K562 (cell line): ENCODE measurements at regions not wholly inside any gene's neighbourhood (a gene's known extent, or its start where the extent isn't known, plus 50 kb on each side); places are given as distances from the start of the nearest gene placed in this dataset.

Experiments used
- ATAC-seq: fragments of 200-7000 bp; cut with Tn5 transposase; 3 replicates; pipeline ENCODE4 v1.9.1; 2020; ENCODE audit warnings: moderate library complexity
- BruUV-seq: library from RNA; stranded (reverse); fragments of 400-500 nt; replicated peaks from 2 replicates; lab custom pipeline; 2021; lab: Mats Ljungman, UMichigan
- CTCF ChIA-PET: fragments of 300-600 bp; formaldehyde crosslinking; extraction: SDS; loops from one replicate; lab custom pipeline; 2021; ENCODE audit warnings: low intra/inter-chr PET ratio; lab: Yijun Ruan, JAX
- POLR2A ChIA-PET: fragments of 300-600, 350-650 bp; sonication (Branson Sonifier 250); formaldehyde crosslinking; extraction: SDS; loops from one replicate; lab custom pipeline; 2021; ENCODE audit warnings: antibody characterized with exemption, inconsistent platforms; lab: Yijun Ruan, JAX
- DNase-seq, 4 experiments: peaks; one replicate each; pipeline versions ENCODE4 v3.0.0 to v3.0.0-alpha.2; 2011 to 2018; ENCODE audit warnings: low spot score in 3 of 4, mixed read lengths in 3 of 4; ENCODE audit errors: extremely low read depth in 1 of 4
- FAIRE-seq: peaks from 2 replicates; lab custom pipeline; 2011; peaks lifted over from hg19 to GRCh38; lab: Jason Lieb, UNC
- H2AFZ ChIP-seq: 2 replicates; pipeline ENCODE4 v1.6.0; 2011; ENCODE audit warnings: low read depth, low read length, control low read depth, inconsistent platforms
- H3K27ac ChIP-seq: fragments of 200-600 bp; 3 replicates; pipeline ENCODE4 v1.8.0; 2011; ENCODE audit warnings: low read depth, mild to moderate bottlenecking, control low read depth, inconsistent platforms, low read length, moderate library complexity, mixed read lengths; ENCODE audit errors: extremely low read depth
- H3K27me3 ChIP-seq, 2 experiments: fragments of 300-600 bp in 1 of 2; 2 replicates in 1 of 2; 3 replicates in 1 of 2; pipeline versions ENCODE4 v1.6.0 to v1.8.0; 2011; ENCODE audit warnings: inconsistent platforms in 2 of 2, low read length in 2 of 2, mild to moderate bottlenecking in 1 of 2, mixed read lengths in 1 of 2, moderate library complexity in 1 of 2; ENCODE audit not compliant: control insufficient read depth in 2 of 2, insufficient read depth in 2 of 2
- H3K36me3 ChIP-seq: fragments of 300-600 bp; 3 replicates; pipeline ENCODE4 v1.8.0; 2011; ENCODE audit warnings: mild to moderate bottlenecking, low read length, inconsistent platforms; ENCODE audit not compliant: control insufficient read depth, insufficient read depth
- H3K4me1 ChIP-seq, 2 experiments: fragments of 200-600 bp in 1 of 2; replicated peaks in 1 of 2; 2 replicates in 1 of 2; 3 replicates in 1 of 2; pipeline versions ENCODE4 v1.5.1 to v1.8.0; 2011; ENCODE audit warnings: inconsistent platforms in 2 of 2, low read length in 2 of 2, mild to moderate bottlenecking in 1 of 2, mixed read lengths in 1 of 2, moderate library complexity in 1 of 2; ENCODE audit not compliant: control insufficient read depth in 2 of 2, insufficient read depth in 2 of 2
- H3K4me2 ChIP-seq: 2 replicates; pipeline ENCODE4 v1.6.1; 2011; ENCODE audit warnings: low read length, control low read depth, inconsistent platforms, mixed read lengths; ENCODE audit not compliant: insufficient read depth
- H3K4me3 ChIP-seq: fragments of 200-600 bp; sonication (generic), shearing (Covaris generic); 2 replicates; pipeline ENCODE4 v1.5.1; 2016; ENCODE audit warnings: control low read depth, inconsistent platforms
- H3K79me2 ChIP-seq: fragments of 200-600 bp; 3 replicates; pipeline ENCODE4 v1.8.0; 2011; ENCODE audit warnings: low read length, inconsistent platforms; ENCODE audit not compliant: control insufficient read depth, insufficient read depth
- H3K9ac ChIP-seq, 2 experiments: 2 replicates each; pipeline versions ENCODE4 v1.6.0 to v1.6.1; 2011; ENCODE audit warnings: low read depth in 2 of 2, low read length in 2 of 2, control low read depth in 1 of 2, inconsistent platforms in 1 of 2, mild to moderate bottlenecking in 1 of 2, mixed read lengths in 1 of 2; ENCODE audit not compliant: insufficient read depth in 1 of 2
- H3K9me1 ChIP-seq: one replicate; pipeline ENCODE4 v1.6.0; 2011; ENCODE audit warnings: inconsistent platforms, mild to moderate bottlenecking, low read length, moderate library complexity; ENCODE audit not compliant: control insufficient read depth, insufficient read depth
- H3K9me3 ChIP-seq: replicated peaks from 2 replicates; pipeline ENCODE4 v1.5.1; 2011; ENCODE audit warnings: low read depth, low read length, inconsistent platforms; ENCODE audit not compliant: control insufficient read depth, insufficient read depth
- H4K20me1 ChIP-seq: replicated peaks from 2 replicates; pipeline ENCODE4 v1.6.1; 2011; ENCODE audit warnings: low read length, inconsistent platforms, mixed read lengths; ENCODE audit not compliant: control insufficient read depth, insufficient read depth
- BDP1 ChIP-seq: IDR thresholded peaks from 3 replicates; pipeline ENCODE4 v1.6.1; 2011; ENCODE audit not compliant: insufficient read length, insufficient read depth
- CBFB ChIP-seq: sonication (generic); formaldehyde crosslinking; IDR thresholded peaks from 2 replicates; pipeline ENCODE4 v1.4.0; 2020; ENCODE audit warnings: mild to moderate bottlenecking, missing genetic modification reagents
- GTF2E2 ChIP-seq: fragments of 200-800 bp; sonication (Bioruptor generic); IDR thresholded peaks from 2 replicates; pipeline ENCODE4 v1.6.1; 2016; ENCODE audit warnings: missing genetic modification characterization, missing compliant biosample characterization
- HLTF ChIP-seq: fragments of 450-650 bp; IDR thresholded peaks from 2 replicates; pipeline ENCODE4 v1.6.1; 2016
- KLF10 ChIP-seq: fragments of 250-450 bp; sonication (Bioruptor Pico); IDR thresholded peaks from 2 replicates; pipeline ENCODE4 v1.6.1; 2021; ENCODE audit warnings: matching md5 sums
- RAD51 ChIP-seq: fragments of 450-650 bp; IDR thresholded peaks from 2 replicates; pipeline ENCODE4 v1.7.1; 2016; ENCODE audit warnings: low read depth, mild to moderate bottlenecking, borderline replicate concordance
- SMAD3 ChIP-seq: fragments of 450-650 bp; formaldehyde crosslinking; conservative IDR thresholded peaks from 2 replicates; pipeline ENCODE4 v1.4.0; 2020; ENCODE audit warnings: mild to moderate bottlenecking
- SMARCB1 ChIP-seq: IDR thresholded peaks from 2 replicates; pipeline ENCODE4 v1.6.1; 2011; ENCODE audit warnings: improper control_type of control experiment, low read depth; ENCODE audit not compliant: insufficient read length
- SRSF1 ChIP-seq: fragments of 200-400 bp; formaldehyde crosslinking; IDR thresholded peaks from 2 replicates; pipeline ENCODE4 v1.6.1; 2017; ENCODE audit warnings: mild to moderate bottlenecking, low read depth, low read length, moderate library complexity
- ZNF121 ChIP-seq: sonication (generic); formaldehyde crosslinking; conservative IDR thresholded peaks from 2 replicates; pipeline ENCODE4 v1.8.0; 2022; ENCODE audit warnings: missing genetic modification reagents
- WGBS: fragments of 100-300 bp; shearing (Covaris generic); methylation state at CpG from one replicate; pipeline ENCODE4 v1.1.6; 2016; ENCODE audit warnings: low coverage, mixed read lengths; ENCODE audit not compliant: insufficient coverage; ENCODE audit errors: missing lambda C conversion rate; 5-methylcytosine and 5-hydroxymethylcytosine counted together
- in situ Hi-C: fragments of 300-500 bp; cut with MboI; formaldehyde crosslinking; loops from 4 replicates; pipeline ENCODE4 v1.15.0; 2018; ENCODE audit warnings: inconsistent platforms, mixed read lengths
- intact Hi-C: fragments of 100-400 bp; cut with micrococcal nuclease; formaldehyde crosslinking; loops from 2 replicates; pipeline ENCODE4 v1.14.2; 2022
- TF ChIP-seq, protein P1 (sequence below), 3 experiments: IDR thresholded peaks in 2 of 3; conservative IDR thresholded peaks in 1 of 3; 2 replicates each; pipeline ENCODE4 v1.5.1; 2011 to 2012; ENCODE audit warnings: low read length in 3 of 3, mild to moderate bottlenecking in 3 of 3, control low read depth in 2 of 3, improper control_type of control experiment in 1 of 3, inconsistent platforms in 1 of 3, low read depth in 1 of 3, mixed read lengths in 1 of 3, moderate library complexity in 1 of 3; ENCODE audit not compliant: insufficient read depth in 2 of 3
- TF ChIP-seq, protein P2 (sequence below): sonication (generic); formaldehyde crosslinking; IDR thresholded peaks from 2 replicates; pipeline ENCODE4 v1.8.0; 2023; ENCODE audit warnings: missing genetic modification reagents, mild to moderate bottlenecking, borderline replicate concordance

DNA sequence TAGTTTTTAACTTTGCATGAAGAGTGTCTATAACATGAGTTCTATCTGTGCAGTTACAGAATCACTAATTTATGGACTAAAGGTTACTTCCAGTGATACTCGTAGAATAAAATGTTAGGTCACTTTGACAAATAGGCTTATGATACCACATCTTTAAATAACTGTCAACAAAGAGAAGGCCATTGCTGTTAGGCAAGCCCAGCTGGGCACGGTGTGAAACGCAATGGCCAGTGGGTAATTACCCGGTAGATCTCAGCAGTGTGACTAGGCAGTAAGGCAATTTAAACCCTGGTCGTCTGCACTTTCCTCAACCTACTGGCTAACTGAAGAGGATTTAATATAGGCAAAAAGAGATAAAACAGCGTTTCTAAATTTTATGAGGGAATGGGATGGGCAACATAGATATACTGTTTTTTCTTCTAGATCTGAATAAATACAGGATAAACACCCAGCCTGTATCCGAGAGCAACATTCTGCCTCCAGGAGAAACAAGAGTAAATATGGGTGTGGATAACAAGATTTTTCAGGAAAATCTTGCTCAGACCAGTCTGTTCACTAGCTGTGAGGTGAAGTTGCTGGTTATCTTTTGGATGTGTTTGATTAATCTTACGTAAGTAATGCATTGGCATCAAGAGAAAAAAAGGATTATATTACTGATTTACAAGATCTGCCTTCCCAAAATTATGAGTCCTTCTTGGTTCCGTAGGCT, 631.3 kb downstream of the EFNB2 start:
- ChIA-PET CTCF (no interaction called here), POLR2A (no interaction called here)
- Histone ChIP-seq H3K9me1 (no peaks in the 10 kb centered on the region), H3K4me2 (no peak overlapping the region), H3K79me2 (no peaks in the 10 kb centered on the region), H3K4me1 (no peaks in the 10 kb centered on the region), H4K20me1 (no peaks in the 10 kb centered on the region), H3K9me3 (no peaks in the 10 kb centered on the region), H3K27me3 (no peaks in the 10 kb centered on the region), H3K36me3 (no peaks in the 10 kb centered on the region), H3K27ac (no peak overlapping the region), H2AFZ (no peak overlapping the region), H3K4me3 (no peak overlapping the region), H3K9ac (no peak overlapping the region)
- DNase-seq (no peak), FAIRE-seq (no peak), ATAC-seq (no peak)
- 0% methylated on average over 9 of the region's 9 CpGs for WGBS
- intact Hi-C loops: no loop called here
- no peak for TF ChIP-seq HLTF
- TF ChIP-seq CBFB (CRISPR knock-in tag): no peak
- TF ChIP-seq GTF2E2 (tag): no peak
- TF ChIP-seq KLF10 (CRISPR knock-in tag): no peak
- no peak for TF ChIP-seq ZNF121 (CRISPR knock-in tag)
- no peak for TF ChIP-seq SMARCB1
- TF ChIP-seq, protein P1, sequence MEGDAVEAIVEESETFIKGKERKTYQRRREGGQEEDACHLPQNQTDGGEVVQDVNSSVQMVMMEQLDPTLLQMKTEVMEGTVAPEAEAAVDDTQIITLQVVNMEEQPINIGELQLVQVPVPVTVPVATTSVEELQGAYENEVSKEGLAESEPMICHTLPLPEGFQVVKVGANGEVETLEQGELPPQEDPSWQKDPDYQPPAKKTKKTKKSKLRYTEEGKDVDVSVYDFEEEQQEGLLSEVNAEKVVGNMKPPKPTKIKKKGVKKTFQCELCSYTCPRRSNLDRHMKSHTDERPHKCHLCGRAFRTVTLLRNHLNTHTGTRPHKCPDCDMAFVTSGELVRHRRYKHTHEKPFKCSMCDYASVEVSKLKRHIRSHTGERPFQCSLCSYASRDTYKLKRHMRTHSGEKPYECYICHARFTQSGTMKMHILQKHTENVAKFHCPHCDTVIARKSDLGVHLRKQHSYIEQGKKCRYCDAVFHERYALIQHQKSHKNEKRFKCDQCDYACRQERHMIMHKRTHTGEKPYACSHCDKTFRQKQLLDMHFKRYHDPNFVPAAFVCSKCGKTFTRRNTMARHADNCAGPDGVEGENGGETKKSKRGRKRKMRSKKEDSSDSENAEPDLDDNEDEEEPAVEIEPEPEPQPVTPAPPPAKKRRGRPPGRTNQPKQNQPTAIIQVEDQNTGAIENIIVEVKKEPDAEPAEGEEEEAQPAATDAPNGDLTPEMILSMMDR (IDR thresholded peaks at IDR 0.05 in 2 of 3, conservative IDR thresholded peaks at IDR 0.05 in 1 of 3; ENCODE audit: insufficient read depth in 2 of 3, low read depth in 1 of 3, low read length in 3 of 3): no peak
- no peak for TF ChIP-seq SRSF1
- no peak for TF ChIP-seq BDP1
- TF ChIP-seq, protein P2, sequence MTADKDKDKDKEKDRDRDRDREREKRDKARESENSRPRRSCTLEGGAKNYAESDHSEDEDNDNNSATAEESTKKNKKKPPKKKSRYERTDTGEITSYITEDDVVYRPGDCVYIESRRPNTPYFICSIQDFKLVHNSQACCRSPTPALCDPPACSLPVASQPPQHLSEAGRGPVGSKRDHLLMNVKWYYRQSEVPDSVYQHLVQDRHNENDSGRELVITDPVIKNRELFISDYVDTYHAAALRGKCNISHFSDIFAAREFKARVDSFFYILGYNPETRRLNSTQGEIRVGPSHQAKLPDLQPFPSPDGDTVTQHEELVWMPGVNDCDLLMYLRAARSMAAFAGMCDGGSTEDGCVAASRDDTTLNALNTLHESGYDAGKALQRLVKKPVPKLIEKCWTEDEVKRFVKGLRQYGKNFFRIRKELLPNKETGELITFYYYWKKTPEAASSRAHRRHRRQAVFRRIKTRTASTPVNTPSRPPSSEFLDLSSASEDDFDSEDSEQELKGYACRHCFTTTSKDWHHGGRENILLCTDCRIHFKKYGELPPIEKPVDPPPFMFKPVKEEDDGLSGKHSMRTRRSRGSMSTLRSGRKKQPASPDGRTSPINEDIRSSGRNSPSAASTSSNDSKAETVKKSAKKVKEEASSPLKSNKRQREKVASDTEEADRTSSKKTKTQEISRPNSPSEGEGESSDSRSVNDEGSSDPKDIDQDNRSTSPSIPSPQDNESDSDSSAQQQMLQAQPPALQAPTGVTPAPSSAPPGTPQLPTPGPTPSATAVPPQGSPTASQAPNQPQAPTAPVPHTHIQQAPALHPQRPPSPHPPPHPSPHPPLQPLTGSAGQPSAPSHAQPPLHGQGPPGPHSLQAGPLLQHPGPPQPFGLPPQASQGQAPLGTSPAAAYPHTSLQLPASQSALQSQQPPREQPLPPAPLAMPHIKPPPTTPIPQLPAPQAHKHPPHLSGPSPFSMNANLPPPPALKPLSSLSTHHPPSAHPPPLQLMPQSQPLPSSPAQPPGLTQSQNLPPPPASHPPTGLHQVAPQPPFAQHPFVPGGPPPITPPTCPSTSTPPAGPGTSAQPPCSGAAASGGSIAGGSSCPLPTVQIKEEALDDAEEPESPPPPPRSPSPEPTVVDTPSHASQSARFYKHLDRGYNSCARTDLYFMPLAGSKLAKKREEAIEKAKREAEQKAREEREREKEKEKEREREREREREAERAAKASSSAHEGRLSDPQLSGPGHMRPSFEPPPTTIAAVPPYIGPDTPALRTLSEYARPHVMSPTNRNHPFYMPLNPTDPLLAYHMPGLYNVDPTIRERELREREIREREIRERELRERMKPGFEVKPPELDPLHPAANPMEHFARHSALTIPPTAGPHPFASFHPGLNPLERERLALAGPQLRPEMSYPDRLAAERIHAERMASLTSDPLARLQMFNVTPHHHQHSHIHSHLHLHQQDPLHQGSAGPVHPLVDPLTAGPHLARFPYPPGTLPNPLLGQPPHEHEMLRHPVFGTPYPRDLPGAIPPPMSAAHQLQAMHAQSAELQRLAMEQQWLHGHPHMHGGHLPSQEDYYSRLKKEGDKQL (CRISPR knock-in tag): no peak
- TF ChIP-seq SMAD3 (CRISPR knock-in tag): no peak
- no peak for TF ChIP-seq RAD51
- in situ Hi-C loops: no loop called here
- BruUV-seq: no TSS peak
